GM10266 (cell line): ENCODE measurements at regions not wholly inside any gene's neighbourhood (a gene's known extent, or its start where the extent isn't known, plus 50 kb on each side); places are given as distances from the start of the nearest gene placed in this dataset.

Source experiments
- DNase-seq: peaks from one replicate; pipeline ENCODE4 v3.0.0; 2012; ENCODE audit errors: extremely low spot score
- CTCF ChIP-seq: IDR thresholded peaks from 2 replicates; pipeline ENCODE4 v1.5.1; 2012; ENCODE audit warnings: mild to moderate bottlenecking, low read depth; ENCODE audit not compliant: control insufficient read depth, insufficient read depth; ENCODE audit errors: missing control alignments

GRCh38 chr6:126633373-126633772 is 293.5 kb downstream of the CENPW start:
- no peak for TF ChIP-seq CTCF
- DNase-seq = no peak

GRCh38 chr6:126640356-126640755 is 300.4 kb downstream of the CENPW start:
- no peak for TF ChIP-seq CTCF
- DNase-seq = no peak

GRCh38 chr6:126640921-126641320 is 301.0 kb downstream of the CENPW start:
- no peak for TF ChIP-seq CTCF
- DNase-seq = no peak

- no peak for TF ChIP-seq CTCF
- DNase-seq = no peak
Measured at GRCh38 chr6:126641641-126642040, 301.7 kb downstream of the CENPW start.

- DNase-seq = no peak
- no peak for TF ChIP-seq CTCF
Measured at GRCh38 chr6:126643352-126643751, 303.4 kb downstream of the CENPW start.

GRCh38 chr6:126650931-126651330 is 311.0 kb downstream of the CENPW start:
- no peak for TF ChIP-seq CTCF
- no peak for DNase-seq

- DNase-seq = no peak
- TF ChIP-seq CTCF = peak; percentile 42
Measured at GRCh38 chr6:126657561-126658175, 317.8 kb downstream of the CENPW start.
